HG03521 (cell line): ENCODE measurements at regions not wholly inside any gene's neighbourhood (a gene's known extent, or its start where the extent isn't known, plus 50 kb on each side); places are given as distances from the start of the nearest gene placed in this dataset.
"Not testable (repeated sequence)": the region's sequence is repeated elsewhere in the genome, so short reads cannot be mapped to it uniquely, and the experiment has no call there.

Experiments used
- ATAC-seq: cut with Tn5 transposase; IDR thresholded peaks from one replicate; pipeline ENCODE4 v1.9.1; 2021; ENCODE audit warnings: mild to moderate bottlenecking, moderate library complexity; ENCODE audit not compliant: unreplicated experiment

GRCh38 chr9:68593760-68594159, 53.1 kb upstream of the TMEM252 start:
- ATAC-seq: not testable (repeated sequence)

GRCh38 chr9:68595868-68596267, 55.2 kb upstream of the TMEM252 start:
- no peak for ATAC-seq

GRCh38 chr9:68597362-68597997, 56.8 kb upstream of the TMEM252 start:
- no peak for ATAC-seq

- ATAC-seq: no peak
Observed at GRCh38 chr9:68599826-68600225, 59.1 kb upstream of the TMEM252 start.

GRCh38 chr9:68601081-68601480, 60.4 kb upstream of the TMEM252 start:
- no peak for ATAC-seq

- no peak for ATAC-seq
Observed at GRCh38 chr9:68603371-68603770, 62.7 kb upstream of the TMEM252 start.

GRCh38 chr9:68608763-68609162, 68.1 kb upstream of the TMEM252 start:
- ATAC-seq: no peak

- no peak for ATAC-seq
Observed at GRCh38 chr9:68609901-68610415, 69.3 kb upstream of the TMEM252 start.

- ATAC-seq: no peak
Observed at GRCh38 chr9:68614121-68614520, 73.4 kb upstream of the TMEM252 start.

- ATAC-seq: not testable (repeated sequence)
Observed at GRCh38 chr9:68617011-68617410, 76.3 kb upstream of the TMEM252 start.

GRCh38 chr9:68619072-68619471, 78.4 kb upstream of the TMEM252 start:
- ATAC-seq: no peak

GRCh38 chr9:68619636-68620035, 79.0 kb upstream of the TMEM252 start:
- ATAC-seq: no peak

GRCh38 chr9:68625559-68625958, 79.5 kb upstream of the PIP5K1B start:
- no peak for ATAC-seq

- ATAC-seq: no peak
Observed at GRCh38 chr9:68626526-68626925, 78.5 kb upstream of the PIP5K1B start.

GRCh38 chr9:68627104-68627503, 77.9 kb upstream of the PIP5K1B start:
- no peak for ATAC-seq

GRCh38 chr9:68627594-68627993, 77.4 kb upstream of the PIP5K1B start:
- ATAC-seq: no peak

- ATAC-seq: no peak
Observed at GRCh38 chr9:68629042-68629441, 76.0 kb upstream of the PIP5K1B start.

GRCh38 chr9:68631811-68632210, 73.2 kb upstream of the PIP5K1B start:
- ATAC-seq: no peak

- no peak for ATAC-seq
Observed at GRCh38 chr9:68637020-68637419, 68.0 kb upstream of the PIP5K1B start.

- ATAC-seq: not testable (repeated sequence)
Observed at GRCh38 chr9:68639261-68639660, 65.8 kb upstream of the PIP5K1B start.

GRCh38 chr9:68640421-68641089, 64.5 kb upstream of the PIP5K1B start:
- no peak for ATAC-seq
